DOHH2 (cell line): ENCODE measurements at regions not wholly inside any gene's neighbourhood (a gene's known extent, or its start where the extent isn't known, plus 50 kb on each side); places are given as distances from the start of the nearest gene placed in this dataset.

ENCODE experiments used
- H3F3A ChIP-seq: fragments of 200-600 bp; sonication (generic), shearing (Covaris generic); 2 replicates; pipeline ENCODE4 v1.6.0; 2016; ENCODE audit warnings: antibody characterized with exemption, mild to moderate bottlenecking; ENCODE audit not compliant: control insufficient read depth, insufficient read depth
- H3K27ac ChIP-seq: fragments of 200-600 bp; sonication (generic); 2 replicates; pipeline ENCODE4 v1.5.1; 2014; ENCODE audit warnings: low read depth, mild to moderate bottlenecking, low read length, moderate library complexity
- H3K27me3 ChIP-seq: fragments of 200-600 bp; sonication (generic); 2 replicates; pipeline ENCODE4 v1.6.1; 2014; ENCODE audit warnings: mild to moderate bottlenecking, low read length, mixed read lengths; ENCODE audit not compliant: control insufficient read depth
- H3K36me3 ChIP-seq: fragments of 200-600 bp; sonication (generic); 2 replicates; pipeline ENCODE4 v1.6.1; 2014; ENCODE audit warnings: mild to moderate bottlenecking, low read length, moderate library complexity, mixed read lengths; ENCODE audit not compliant: control insufficient read depth
- H3K4me1 ChIP-seq: fragments of 200-600 bp; sonication (generic); 2 replicates; pipeline ENCODE4 v1.6.1; 2014; ENCODE audit warnings: mild to moderate bottlenecking, low read length, mixed read lengths; ENCODE audit not compliant: control insufficient read depth
- H3K4me2 ChIP-seq: fragments of 200-600 bp; sonication (generic); 2 replicates; pipeline ENCODE4 v1.6.0; 2014; ENCODE audit warnings: mild to moderate bottlenecking, low read length, moderate library complexity
- H3K4me3 ChIP-seq: fragments of 200-600 bp; sonication (generic); 2 replicates; pipeline ENCODE4 v1.5.1; 2014; ENCODE audit warnings: mild to moderate bottlenecking, low read length, mixed read lengths
- H3K79me2 ChIP-seq: fragments of 200-600 bp; sonication (generic); 2 replicates; pipeline ENCODE4 v1.6.1; 2014; ENCODE audit warnings: mild to moderate bottlenecking, low read length, mixed read lengths; ENCODE audit not compliant: control insufficient read depth
- H3K9me2 ChIP-seq: fragments of 200-600 bp; sonication (generic); replicated peaks from 2 replicates; pipeline ENCODE4 v1.6.1; 2014; ENCODE audit warnings: mild to moderate bottlenecking, low read length, mixed read lengths; ENCODE audit not compliant: control insufficient read depth
- H3K9me3 ChIP-seq: fragments of 200-600 bp; sonication (generic); 2 replicates; pipeline ENCODE4 v1.6.1; 2014; ENCODE audit warnings: antibody characterized with exemption, low read length, mixed read lengths; ENCODE audit not compliant: control insufficient read depth, insufficient read depth
- H4K20me1 ChIP-seq: fragments of 200-600 bp; sonication (generic); 2 replicates; pipeline ENCODE4 v1.6.0; 2014; ENCODE audit warnings: low read depth, mild to moderate bottlenecking, antibody characterized with exemption, low read length, moderate library complexity; ENCODE audit not compliant: control insufficient read depth, insufficient read depth
- CTCF ChIP-seq: fragments of 200-600 bp; sonication (generic); IDR thresholded peaks from one replicate; pipeline ENCODE4 v1.5.1; 2014; ENCODE audit warnings: antibody characterized with exemption, mild to moderate bottlenecking, low read depth, low read length; ENCODE audit not compliant: poor library complexity, severe bottlenecking
- EZH2phosphoT487 ChIP-seq: fragments of 200-600 bp; sonication (generic); IDR thresholded peaks from 2 replicates; pipeline ENCODE4 v1.6.1; 2017; ENCODE audit warnings: borderline replicate concordance, mild to moderate bottlenecking, antibody characterized with exemption, low read length, moderate library complexity, mixed read lengths

- Histone ChIP-seq H3K27me3 (no peaks in the 10 kb centered on the region), H3K9me2 (no peaks in the 10 kb centered on the region), H3K4me2 (no peak overlapping the region), H3K4me3 (no peak overlapping the region), H4K20me1 (no peaks in the 10 kb centered on the region), H3K9me3 (no peaks in the 10 kb centered on the region), H3K4me1 (no peaks in the 10 kb centered on the region), H3K79me2 (no peaks in the 10 kb centered on the region), H3F3A (no peaks in the 10 kb centered on the region), H3K27ac (no peak overlapping the region), H3K36me3 (no peaks in the 10 kb centered on the region)
- TF ChIP-seq CTCF = no peak
- no peak for TF ChIP-seq EZH2phosphoT487
Measured at GRCh38 chr6:119814609-119815400, 465.2 kb upstream of the MAN1A1 start.

- Histone ChIP-seq H3K4me2 (no peak overlapping the region), H3K27ac (no peak overlapping the region), H3K4me3 (no peak overlapping the region), H4K20me1 (no peaks in the 10 kb centered on the region), H3K79me2 (no peaks in the 10 kb centered on the region), H3F3A (no peaks in the 10 kb centered on the region), H3K9me3 (no peaks in the 10 kb centered on the region), H3K4me1 (no peaks in the 10 kb centered on the region), H3K36me3 (no peaks in the 10 kb centered on the region), H3K27me3 (no peaks in the 10 kb centered on the region), H3K9me2 (no peaks in the 10 kb centered on the region)
- TF ChIP-seq CTCF (no peak), EZH2phosphoT487 (no peak)
Measured at GRCh38 chr6:119802464-119802863, 452.9 kb upstream of the MAN1A1 start.

- Histone ChIP-seq H3K4me2 (no peak overlapping the region), H3K9me2 (no peaks in the 10 kb centered on the region), H3K4me3 (no peak overlapping the region), H4K20me1 (no peaks in the 10 kb centered on the region), H3K79me2 (no peaks in the 10 kb centered on the region), H3K27ac (no peak overlapping the region), H3K4me1 (no peaks in the 10 kb centered on the region), H3K9me3 (no peaks in the 10 kb centered on the region), H3K36me3 (no peaks in the 10 kb centered on the region), H3F3A (no peaks in the 10 kb centered on the region), H3K27me3 (no peaks in the 10 kb centered on the region)
- TF ChIP-seq CTCF (no peak), EZH2phosphoT487 (no peak)
Measured at GRCh38 chr6:119801056-119801455, 451.5 kb upstream of the MAN1A1 start.
